ENCODE measurements at regions not wholly inside any gene's neighbourhood (a gene's known extent, or its start where the extent isn't known, plus 50 kb on each side); places are given as distances from the start of the nearest gene placed in this dataset.

DNA sequence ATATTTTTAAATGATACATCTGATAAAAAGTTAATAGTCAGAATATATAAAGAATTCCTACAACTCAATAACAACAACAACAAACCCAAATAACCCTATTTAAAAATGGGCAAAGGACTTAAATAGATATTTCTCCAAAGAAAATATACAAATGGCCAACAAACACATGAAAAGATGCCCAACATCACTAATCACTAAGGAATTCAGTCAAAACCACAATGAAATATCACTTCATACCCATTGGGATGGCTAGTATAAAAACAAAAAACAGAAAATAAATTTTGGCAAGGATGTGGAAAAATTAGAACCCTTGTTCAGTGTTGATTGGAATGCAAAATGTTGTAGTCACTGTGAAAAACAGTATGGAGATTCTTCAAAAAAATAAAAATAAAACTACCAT, 184.8 kb upstream of the RAB4A start:
- DNase-seq: no peak
- Histone ChIP-seq H3K4me1 (no peaks in the 10 kb centered on the region), H3K36me3 (no peaks in the 10 kb centered on the region), H3K27me3 (no peaks in the 10 kb centered on the region), H3K9me3 (peaks cover 4% of the 10 kb centered on the region; the same call in 1 of the 2 replicates), H3K4me3 (ENCODE audit: low read depth, low read length) (no peak overlapping the region)
- TF ChIP-seq, protein P1, sequence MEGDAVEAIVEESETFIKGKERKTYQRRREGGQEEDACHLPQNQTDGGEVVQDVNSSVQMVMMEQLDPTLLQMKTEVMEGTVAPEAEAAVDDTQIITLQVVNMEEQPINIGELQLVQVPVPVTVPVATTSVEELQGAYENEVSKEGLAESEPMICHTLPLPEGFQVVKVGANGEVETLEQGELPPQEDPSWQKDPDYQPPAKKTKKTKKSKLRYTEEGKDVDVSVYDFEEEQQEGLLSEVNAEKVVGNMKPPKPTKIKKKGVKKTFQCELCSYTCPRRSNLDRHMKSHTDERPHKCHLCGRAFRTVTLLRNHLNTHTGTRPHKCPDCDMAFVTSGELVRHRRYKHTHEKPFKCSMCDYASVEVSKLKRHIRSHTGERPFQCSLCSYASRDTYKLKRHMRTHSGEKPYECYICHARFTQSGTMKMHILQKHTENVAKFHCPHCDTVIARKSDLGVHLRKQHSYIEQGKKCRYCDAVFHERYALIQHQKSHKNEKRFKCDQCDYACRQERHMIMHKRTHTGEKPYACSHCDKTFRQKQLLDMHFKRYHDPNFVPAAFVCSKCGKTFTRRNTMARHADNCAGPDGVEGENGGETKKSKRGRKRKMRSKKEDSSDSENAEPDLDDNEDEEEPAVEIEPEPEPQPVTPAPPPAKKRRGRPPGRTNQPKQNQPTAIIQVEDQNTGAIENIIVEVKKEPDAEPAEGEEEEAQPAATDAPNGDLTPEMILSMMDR (IDR thresholded peaks at IDR 0.05; ENCODE audit: low read depth, low read length): no peak

DNA sequence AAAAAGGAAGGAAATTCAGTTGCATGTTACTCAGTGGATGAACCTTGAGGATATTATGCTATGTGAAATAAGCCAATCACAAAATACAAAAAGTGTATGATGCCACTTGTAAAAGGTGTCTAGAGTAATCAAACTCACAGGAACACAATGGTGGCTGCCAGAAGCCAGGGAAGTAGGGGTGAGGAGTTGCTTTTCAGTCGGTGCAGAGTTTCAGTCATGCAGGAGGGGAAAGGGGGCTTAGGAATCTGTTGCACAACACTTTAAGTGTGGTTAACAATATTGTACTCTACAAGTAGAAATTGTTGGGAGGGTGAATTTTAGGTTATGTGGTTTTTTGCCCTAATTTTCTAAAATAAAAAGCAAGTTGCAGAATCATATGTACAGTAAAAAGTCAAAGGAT, 184.2 kb upstream of the RAB4A start:
- no peaks in the 10 kb centered on the region for H3K27me3 ChIP-seq
- TF ChIP-seq, protein P1 (IDR thresholded peaks at IDR 0.05; ENCODE audit: low read depth, low read length): no peak
- H3K4me1 ChIP-seq: no peaks in the 10 kb centered on the region
- DNase-seq: no peak
- H3K36me3 ChIP-seq: no peaks in the 10 kb centered on the region
- H3K4me3 ChIP-seq (ENCODE audit: low read depth, low read length): no peak overlapping the region
- peaks cover 4% of the 10 kb centered on the region; the same call in 1 of the 2 replicates for H3K9me3 ChIP-seq

DNA sequence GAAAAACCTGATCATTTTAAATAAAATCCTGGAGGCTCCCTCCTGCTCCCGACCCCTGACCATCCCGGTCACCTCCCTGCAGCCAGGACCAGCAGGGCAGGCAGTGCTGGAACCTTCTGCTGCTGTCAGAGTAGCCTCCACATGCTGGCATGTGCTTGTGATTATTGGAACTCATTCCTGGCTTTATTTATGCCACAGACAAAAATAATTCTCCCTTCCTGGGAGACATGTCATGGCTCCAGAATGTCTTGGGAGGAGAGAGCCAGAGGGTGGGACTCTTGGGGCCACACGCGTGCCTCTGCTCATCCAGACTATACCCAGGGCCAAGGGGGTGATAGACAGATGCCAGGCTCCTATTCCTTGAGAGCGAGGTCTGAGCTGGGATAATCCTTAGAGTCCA, 183.6 kb upstream of the RAB4A start:
- peaks cover 4% of the 10 kb centered on the region; the same call in 1 of the 2 replicates for H3K9me3 ChIP-seq
- H3K4me1 ChIP-seq: no peaks in the 10 kb centered on the region
- H3K4me3 ChIP-seq (ENCODE audit: low read depth, low read length): no peak overlapping the region
- no peaks in the 10 kb centered on the region for H3K27me3 ChIP-seq
- no peak for DNase-seq
- no peaks in the 10 kb centered on the region for H3K36me3 ChIP-seq
- TF ChIP-seq, protein P1 (IDR thresholded peaks at IDR 0.05; ENCODE audit: low read depth, low read length): no peak

- Histone ChIP-seq H3K4me1 (no peaks in the 10 kb centered on the region), H3K36me3 (no peaks in the 10 kb centered on the region), H3K4me3 (ENCODE audit: low read depth, low read length) (no peak overlapping the region), H3K27me3 (no peaks in the 10 kb centered on the region), H3K9me3 (peaks cover 4% of the 10 kb centered on the region; the same call in 1 of the 2 replicates)
- no peak for DNase-seq
- TF ChIP-seq, protein P1 (IDR thresholded peaks at IDR 0.05; ENCODE audit: low read depth, low read length): no peak
Measured at GRCh38 chr1:229087906-229088305, 183.0 kb upstream of the RAB4A start.

GRCh38 chr1:229088711-229089110, 182.2 kb upstream of the RAB4A start:
- H3K36me3 ChIP-seq: no peaks in the 10 kb centered on the region
- H3K9me3 ChIP-seq: no peaks in the 10 kb centered on the region
- TF ChIP-seq, protein P1 (IDR thresholded peaks at IDR 0.05; ENCODE audit: low read depth, low read length): no peak
- no peaks in the 10 kb centered on the region for H3K27me3 ChIP-seq
- DNase-seq: no peak
- H3K4me1 ChIP-seq: no peaks in the 10 kb centered on the region
- no peak overlapping the region for H3K4me3 ChIP-seq (ENCODE audit: low read depth, low read length)

DNA sequence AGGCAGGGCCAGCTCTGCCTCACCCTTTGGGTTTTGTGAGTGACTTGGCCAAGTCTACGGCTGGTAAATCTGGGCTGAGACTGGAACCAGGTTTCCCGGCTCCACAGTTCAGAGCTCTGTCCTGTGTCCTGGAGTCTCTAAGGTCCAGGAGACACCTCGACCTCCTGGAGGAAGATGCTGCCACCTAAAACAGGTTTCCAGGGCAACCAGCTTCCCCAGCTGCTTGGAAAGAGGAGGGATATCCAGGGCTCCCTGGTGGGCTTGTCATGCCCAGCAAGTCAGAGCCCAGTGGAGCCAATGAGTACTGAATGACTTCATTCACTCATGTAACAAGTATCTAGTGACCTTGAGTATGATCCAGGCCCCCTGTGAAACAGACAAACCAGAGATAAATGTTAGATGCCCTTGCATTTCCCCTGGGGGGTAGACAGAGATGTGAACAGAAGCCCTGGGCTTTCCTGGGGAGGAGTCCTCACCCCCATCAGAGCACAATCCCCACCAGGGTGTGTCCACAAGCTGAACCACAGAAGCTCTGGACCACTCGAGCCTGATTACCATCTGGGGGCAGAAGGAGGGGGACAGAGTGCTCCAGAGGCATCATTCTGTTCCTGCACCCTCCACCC, 181.2 kb upstream of the RAB4A start:
- TF ChIP-seq, protein P1 (IDR thresholded peaks at IDR 0.05; ENCODE audit: low read depth, low read length): no peak
- H3K9me3 ChIP-seq: no peaks in the 10 kb centered on the region
- no peaks in the 10 kb centered on the region for H3K36me3 ChIP-seq
- H3K4me3 ChIP-seq (ENCODE audit: low read depth, low read length): no peak overlapping the region
- DNase-seq: no peak
- H3K27me3 ChIP-seq: no peaks in the 10 kb centered on the region
- no peaks in the 10 kb centered on the region for H3K4me1 ChIP-seq

Data from BE2C (cell line).